SK-N-SH (cell line): ENCODE measurements at regions not wholly inside any gene's neighbourhood (a gene's known extent, or its start where the extent isn't known, plus 50 kb on each side); places are given as distances from the start of the nearest gene placed in this dataset.

ENCODE experiments used
- CTCF ChIA-PET: fragments of 300-600, 350-600 bp; formaldehyde crosslinking; extraction: SDS; loops from one replicate; lab custom pipeline; 2021; lab: Yijun Ruan, JAX
- POLR2A ChIA-PET: fragments of 350-600 bp; sonication (Branson Sonifier 250); formaldehyde crosslinking; extraction: SDS; loops from one replicate; lab custom pipeline; 2020; ENCODE audit warnings: antibody characterized with exemption, inconsistent platforms; lab: Yijun Ruan, JAX
- DNase-seq: peaks from one replicate; pipeline ENCODE4 v3.0.0; 2012
- H2AFZ ChIP-seq: fragments of 200-600 bp; sonication (generic); 2 replicates; pipeline ENCODE4 v1.8.1; 2016; ENCODE audit warnings: antibody characterized with exemption, mild to moderate bottlenecking, low read depth
- H3F3A ChIP-seq: fragments of 200-600 bp; sonication (generic); replicated peaks from 2 replicates; pipeline ENCODE3; 2016; ENCODE audit warnings: antibody characterized with exemption, mild to moderate bottlenecking; ENCODE audit not compliant: insufficient read depth
- H3K27ac ChIP-seq, 2 experiments: fragments of 200-500 bp in 1 of 2; fragments of 200-600 bp in 1 of 2; sonication (Bioruptor generic) in 1 of 2; sonication (generic), shearing (Covaris generic) in 1 of 2; 2 replicates each; pipeline versions ENCODE4 v1.5.1 to v1.6.1; 2014 to 2016; ENCODE audit warnings: low read depth in 2 of 2, inconsistent platforms in 1 of 2, low read length in 1 of 2, mild to moderate bottlenecking in 1 of 2, mixed read lengths in 1 of 2
- H3K27me3 ChIP-seq: fragments of 200-600 bp; sonication (generic), shearing (Covaris generic); 2 replicates; pipeline ENCODE4 v1.6.1; 2016; ENCODE audit warnings: mixed run types; ENCODE audit not compliant: insufficient read depth
- H3K36me3 ChIP-seq, 2 experiments: fragments of 200-500 bp in 1 of 2; fragments of 200-600 bp in 1 of 2; sonication (Bioruptor generic) in 1 of 2; sonication (generic) in 1 of 2; replicated peaks in 1 of 2; 2 replicates each; pipeline versions ENCODE3 to v1.5.1; 2014 to 2016; ENCODE audit warnings: low read length in 1 of 2, mild to moderate bottlenecking in 1 of 2; ENCODE audit not compliant: insufficient read depth in 2 of 2, control insufficient read depth in 1 of 2
- H3K4me1 ChIP-seq, 2 experiments: fragments of 200-500 bp in 1 of 2; fragments of 200-600 bp in 1 of 2; sonication (Bioruptor generic) in 1 of 2; sonication (generic), shearing (Covaris generic) in 1 of 2; 2 replicates each; pipeline versions ENCODE4 v1.5.1 to v1.6.1; 2014 to 2016; ENCODE audit warnings: low read depth in 1 of 2, low read length in 1 of 2, mixed run types in 1 of 2; ENCODE audit not compliant: insufficient read depth in 2 of 2, control insufficient read depth in 1 of 2
- H3K4me2 ChIP-seq: fragments of 200-600 bp; sonication (generic), shearing (Covaris generic); 2 replicates; pipeline ENCODE4 v1.6.1; 2017; ENCODE audit warnings: mixed run types
- H3K4me3 ChIP-seq, 2 experiments: fragments of 200-500 bp in 1 of 2; fragments of 200-600 bp in 1 of 2; sonication (Bioruptor generic) in 1 of 2; sonication (generic), shearing (Covaris generic) in 1 of 2; 2 replicates each; pipeline versions ENCODE4 v1.5.1 to v1.8.1; 2014 to 2016; ENCODE audit warnings: low read depth in 2 of 2, inconsistent platforms in 1 of 2, low read length in 1 of 2, mild to moderate bottlenecking in 1 of 2, mixed read lengths in 1 of 2, moderate library complexity in 1 of 2
- H3K79me2 ChIP-seq: fragments of 200-600 bp; sonication (generic); 2 replicates; pipeline ENCODE4 v1.8.1; 2017; ENCODE audit warnings: mild to moderate bottlenecking; ENCODE audit not compliant: insufficient read depth
- H3K9ac ChIP-seq: fragments of 200-600 bp; sonication (generic); 2 replicates; pipeline ENCODE4 v1.6.1; 2017; ENCODE audit warnings: mixed run types
- H3K9me2 ChIP-seq: fragments of 200-600 bp; sonication (generic); 2 replicates; pipeline ENCODE4 v1.6.1; 2017; ENCODE audit warnings: mixed run types
- H3K9me3 ChIP-seq: fragments of 200-600 bp; sonication (generic); 2 replicates; pipeline ENCODE4 v1.6.1; 2017; ENCODE audit warnings: mixed run types, mild to moderate bottlenecking, moderate library complexity
- H4K20me1 ChIP-seq: fragments of 200-600 bp; sonication (generic); 2 replicates; pipeline ENCODE4 v1.6.1; 2017; ENCODE audit warnings: mild to moderate bottlenecking, mixed run types; ENCODE audit not compliant: insufficient read depth
- CTCF ChIP-seq: fragments of 200-600 bp; sonication (generic); IDR thresholded peaks from 2 replicates; pipeline ENCODE4 v1.6.1; 2017; ENCODE audit warnings: antibody characterized with exemption, mild to moderate bottlenecking, moderate library complexity
- ELF1 ChIP-seq: IDR thresholded peaks from 2 replicates; pipeline ENCODE4 v1.4.0; 2012
- EZH2phosphoT487 ChIP-seq: fragments of 200-600 bp; sonication (generic); IDR thresholded peaks from 2 replicates; pipeline ENCODE4 v1.6.1; 2017; ENCODE audit warnings: low read depth, mixed run types, mild to moderate bottlenecking, antibody characterized with exemption, moderate library complexity, borderline replicate concordance
- FOXJ3 ChIP-seq: sonication (generic); formaldehyde crosslinking; IDR thresholded peaks from 2 replicates; pipeline ENCODE4 v1.5.1; 2020; ENCODE audit warnings: mild to moderate bottlenecking, missing genetic modification reagents
- FOXM1 ChIP-seq: IDR thresholded peaks from 2 replicates; pipeline ENCODE4 v1.4.0; 2012; ENCODE audit warnings: low read depth, mild to moderate bottlenecking
- GABPA ChIP-seq: IDR thresholded peaks from 2 replicates; pipeline ENCODE4 v1.4.0; 2012; ENCODE audit warnings: low read depth, mild to moderate bottlenecking
- GATA2 ChIP-seq: sonication (generic); formaldehyde crosslinking; IDR thresholded peaks from 2 replicates; pipeline ENCODE4 v1.5.0; 2020; ENCODE audit warnings: mild to moderate bottlenecking, missing genetic modification reagents
- IRF3 ChIP-seq: fragments of 150-350 bp; IDR thresholded peaks from 2 replicates; pipeline ENCODE4 v1.6.1; 2016; ENCODE audit warnings: mild to moderate bottlenecking, low read depth, low read length
- MAX ChIP-seq: IDR thresholded peaks from 2 replicates; pipeline ENCODE4 v1.4.0; 2012; ENCODE audit warnings: low read depth
- MEF2A ChIP-seq: IDR thresholded peaks from 2 replicates; pipeline ENCODE4 v1.4.0; 2012; ENCODE audit warnings: low read depth, borderline replicate concordance
- NFIC ChIP-seq: IDR thresholded peaks from 2 replicates; pipeline ENCODE4 v1.4.0; 2012; ENCODE audit warnings: borderline replicate concordance
- POLR2AphosphoS5 ChIP-seq: IDR thresholded peaks from 2 replicates; pipeline ENCODE4 v1.6.1; 2012; ENCODE audit warnings: low read depth, low read length
- RAD21 ChIP-seq: IDR thresholded peaks from 2 replicates; pipeline ENCODE4 v1.6.1; 2012; ENCODE audit warnings: mild to moderate bottlenecking, low read length
- REST ChIP-seq: IDR thresholded peaks from 2 replicates; pipeline ENCODE4 v1.6.1; 2012; ENCODE audit warnings: mild to moderate bottlenecking, low read depth, low read length, moderate library complexity
- RXRA ChIP-seq: IDR thresholded peaks from 2 replicates; pipeline ENCODE4 v1.4.0; 2012; ENCODE audit warnings: low read depth, mild to moderate bottlenecking, borderline replicate concordance
- SMC3 ChIP-seq: IDR thresholded peaks from 2 replicates; pipeline ENCODE4 v1.6.1; 2012; ENCODE audit warnings: low read depth, low read length, improper control_type of control experiment
- TCF12 ChIP-seq: IDR thresholded peaks from 2 replicates; pipeline ENCODE4 v1.4.0; 2012
- ZBTB33 ChIP-seq: IDR thresholded peaks from 2 replicates; pipeline ENCODE4 v1.4.0; 2012; ENCODE audit warnings: low read depth, borderline replicate concordance
- WGBS: methylation state at CpG from one replicate; pipeline ENCODE4 v1.1.6; 2017; ENCODE audit warnings: low lambda C conversion rate; 5-methylcytosine and 5-hydroxymethylcytosine counted together
- TF ChIP-seq, protein P1 (sequence below): IDR thresholded peaks from 2 replicates; pipeline ENCODE4 v1.4.0; 2012; ENCODE audit warnings: low read depth, borderline replicate concordance
- TF ChIP-seq, protein P2 (sequence below): fragments of 150-350 bp; IDR thresholded peaks from 2 replicates; pipeline ENCODE4 v1.6.1; 2017; ENCODE audit warnings: antibody characterized with exemption, low read length, low read depth, borderline replicate concordance

DNA sequence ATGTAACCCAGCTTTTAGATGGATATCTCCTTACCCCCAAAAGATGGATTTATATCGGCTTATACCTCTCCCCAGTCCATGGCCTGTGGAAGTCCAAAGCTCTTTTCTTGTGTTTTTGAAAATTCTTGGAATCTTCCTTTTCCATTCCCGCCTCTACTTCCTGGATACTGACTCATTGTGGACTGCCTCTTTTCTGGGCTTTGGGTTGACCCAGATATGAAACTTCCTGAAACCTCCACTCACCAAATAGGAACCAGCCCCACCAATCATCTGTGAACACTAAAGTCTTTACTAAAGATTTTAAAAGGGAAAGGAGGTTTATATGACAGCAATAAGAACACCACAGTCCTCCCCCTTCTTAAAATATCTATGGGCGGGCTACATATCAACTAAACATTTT, 163.4 kb upstream of the SYN3 start:
- no peaks in the 10 kb centered on the region for H4K20me1 ChIP-seq
- no peaks in the 10 kb centered on the region for H3K27me3 ChIP-seq
- H3K36me3 ChIP-seq, result no peaks in the 10 kb centered on the region
- H2AFZ ChIP-seq, result no peak overlapping the region
- no peaks in the 10 kb centered on the region for H3K9me3 ChIP-seq
- WGBS, result 25% methylated on average over 3 of the region's 3 CpGs
- POLR2A ChIA-PET, result no interaction called here
- no peak for TF ChIP-seq RXRA
- no peak for TF ChIP-seq SMC3
- no peak for TF ChIP-seq MEF2A
- TF ChIP-seq MAX, result no peak
- no peak for TF ChIP-seq ZBTB33
- TF ChIP-seq, protein P1, sequence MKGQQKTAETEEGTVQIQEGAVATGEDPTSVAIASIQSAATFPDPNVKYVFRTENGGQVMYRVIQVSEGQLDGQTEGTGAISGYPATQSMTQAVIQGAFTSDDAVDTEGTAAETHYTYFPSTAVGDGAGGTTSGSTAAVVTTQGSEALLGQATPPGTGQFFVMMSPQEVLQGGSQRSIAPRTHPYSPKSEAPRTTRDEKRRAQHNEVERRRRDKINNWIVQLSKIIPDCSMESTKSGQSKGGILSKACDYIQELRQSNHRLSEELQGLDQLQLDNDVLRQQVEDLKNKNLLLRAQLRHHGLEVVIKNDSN, result no peak
- TF ChIP-seq GABPA, result no peak
- TF ChIP-seq ELF1, result no peak
- no peak for TF ChIP-seq POLR2AphosphoS5
- TF ChIP-seq, protein P2, sequence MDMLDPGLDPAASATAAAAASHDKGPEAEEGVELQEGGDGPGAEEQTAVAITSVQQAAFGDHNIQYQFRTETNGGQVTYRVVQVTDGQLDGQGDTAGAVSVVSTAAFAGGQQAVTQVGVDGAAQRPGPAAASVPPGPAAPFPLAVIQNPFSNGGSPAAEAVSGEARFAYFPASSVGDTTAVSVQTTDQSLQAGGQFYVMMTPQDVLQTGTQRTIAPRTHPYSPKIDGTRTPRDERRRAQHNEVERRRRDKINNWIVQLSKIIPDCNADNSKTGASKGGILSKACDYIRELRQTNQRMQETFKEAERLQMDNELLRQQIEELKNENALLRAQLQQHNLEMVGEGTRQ, result no peak
- no peak for TF ChIP-seq CTCF
- TF ChIP-seq RAD21, result no peak
- no peak for TF ChIP-seq GATA2 (CRISPR knock-in tag)
- TF ChIP-seq IRF3, result no peak
- no peak for TF ChIP-seq FOXM1
- TF ChIP-seq REST, result no peak
- TF ChIP-seq NFIC, result no peak
- TF ChIP-seq TCF12, result no peak
- no peak for TF ChIP-seq EZH2phosphoT487
- TF ChIP-seq FOXJ3 (CRISPR knock-in tag), result no peak
- H3K4me1 ChIP-seq, result no peaks in the 10 kb centered on the region
- no peak overlapping the region for H3K27ac ChIP-seq
- H3K79me2 ChIP-seq, result no peaks in the 10 kb centered on the region
- H3K4me3 ChIP-seq, result no peak overlapping the region
- H3K9me2 ChIP-seq, result no peaks in the 10 kb centered on the region
- H3F3A ChIP-seq, result no peaks in the 10 kb centered on the region
- no peak overlapping the region for H3K4me2 ChIP-seq
- DNase-seq, result no peak
- H3K9ac ChIP-seq, result no peak overlapping the region
- CTCF ChIA-PET, result interaction anchor here (1.2 to 2.6 kb wide), 3 partner anchors 12 to 203 kb away, joined by 3 to 6 read pairs (median 4); no protein-coding TSS in a partner anchor
